SK-N-SH (cell line): ENCODE measurements at regions not wholly inside any gene's neighbourhood (a gene's known extent, or its start where the extent isn't known, plus 50 kb on each side); places are given as distances from the start of the nearest gene placed in this dataset.

ENCODE experiments used
- POLR2AphosphoS5 ChIP-seq: IDR thresholded peaks from 2 replicates; pipeline ENCODE4 v1.6.1; 2012; ENCODE audit warnings: low read depth, low read length
- TAF1 ChIP-seq: IDR thresholded peaks from 2 replicates; pipeline ENCODE4 v1.6.1; 2012; ENCODE audit warnings: low read depth, mild to moderate bottlenecking, low read length, moderate library complexity, borderline replicate concordance
- TCF12 ChIP-seq: IDR thresholded peaks from 2 replicates; pipeline ENCODE4 v1.4.0; 2012
- YY1 ChIP-seq: IDR thresholded peaks from 2 replicates; pipeline ENCODE4 v1.4.0; 2012; ENCODE audit warnings: low read depth, mild to moderate bottlenecking
- TF ChIP-seq, protein P1 (sequence below): fragments of 200-600 bp; sonication (generic); IDR thresholded peaks from 2 replicates; pipeline ENCODE4 v1.6.1; 2017; ENCODE audit warnings: antibody characterized with exemption, mild to moderate bottlenecking, moderate library complexity
- TF ChIP-seq, protein P2 (sequence below): fragments of 150-350 bp; IDR thresholded peaks from 2 replicates; pipeline ENCODE4 v1.6.1; 2017; ENCODE audit warnings: antibody characterized with exemption, low read length, low read depth, borderline replicate concordance

DNA sequence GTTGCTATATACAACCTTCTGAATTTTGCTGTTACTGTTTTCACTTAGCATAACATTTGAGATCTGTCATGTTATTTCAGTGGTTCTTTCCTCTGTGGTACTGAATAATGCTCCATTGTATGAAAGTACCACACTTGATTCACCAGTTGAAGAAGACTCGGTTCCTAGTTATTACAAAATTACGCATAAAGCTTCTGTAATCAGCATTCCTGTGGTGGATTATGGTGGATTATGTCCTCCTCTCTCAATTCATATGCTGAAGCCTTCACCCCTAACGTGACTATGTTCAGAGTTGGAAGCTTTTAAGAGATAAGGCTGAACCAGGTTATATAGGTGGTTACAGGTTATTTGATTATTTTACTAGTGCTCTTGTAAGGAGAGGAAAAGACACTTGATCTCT, 2143.5 kb upstream of the AGA start:
- TF ChIP-seq POLR2AphosphoS5 (no peak), YY1 (no peak), TAF1 (no peak), TCF12 (no peak)
- TF ChIP-seq, protein P1, sequence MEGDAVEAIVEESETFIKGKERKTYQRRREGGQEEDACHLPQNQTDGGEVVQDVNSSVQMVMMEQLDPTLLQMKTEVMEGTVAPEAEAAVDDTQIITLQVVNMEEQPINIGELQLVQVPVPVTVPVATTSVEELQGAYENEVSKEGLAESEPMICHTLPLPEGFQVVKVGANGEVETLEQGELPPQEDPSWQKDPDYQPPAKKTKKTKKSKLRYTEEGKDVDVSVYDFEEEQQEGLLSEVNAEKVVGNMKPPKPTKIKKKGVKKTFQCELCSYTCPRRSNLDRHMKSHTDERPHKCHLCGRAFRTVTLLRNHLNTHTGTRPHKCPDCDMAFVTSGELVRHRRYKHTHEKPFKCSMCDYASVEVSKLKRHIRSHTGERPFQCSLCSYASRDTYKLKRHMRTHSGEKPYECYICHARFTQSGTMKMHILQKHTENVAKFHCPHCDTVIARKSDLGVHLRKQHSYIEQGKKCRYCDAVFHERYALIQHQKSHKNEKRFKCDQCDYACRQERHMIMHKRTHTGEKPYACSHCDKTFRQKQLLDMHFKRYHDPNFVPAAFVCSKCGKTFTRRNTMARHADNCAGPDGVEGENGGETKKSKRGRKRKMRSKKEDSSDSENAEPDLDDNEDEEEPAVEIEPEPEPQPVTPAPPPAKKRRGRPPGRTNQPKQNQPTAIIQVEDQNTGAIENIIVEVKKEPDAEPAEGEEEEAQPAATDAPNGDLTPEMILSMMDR = no peak
- TF ChIP-seq, protein P2, sequence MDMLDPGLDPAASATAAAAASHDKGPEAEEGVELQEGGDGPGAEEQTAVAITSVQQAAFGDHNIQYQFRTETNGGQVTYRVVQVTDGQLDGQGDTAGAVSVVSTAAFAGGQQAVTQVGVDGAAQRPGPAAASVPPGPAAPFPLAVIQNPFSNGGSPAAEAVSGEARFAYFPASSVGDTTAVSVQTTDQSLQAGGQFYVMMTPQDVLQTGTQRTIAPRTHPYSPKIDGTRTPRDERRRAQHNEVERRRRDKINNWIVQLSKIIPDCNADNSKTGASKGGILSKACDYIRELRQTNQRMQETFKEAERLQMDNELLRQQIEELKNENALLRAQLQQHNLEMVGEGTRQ = no peak
